ENCODE measurements at regions not wholly inside any gene's neighbourhood (a gene's known extent, or its start where the extent isn't known, plus 50 kb on each side); places are given as distances from the start of the nearest gene placed in this dataset.

DNA sequence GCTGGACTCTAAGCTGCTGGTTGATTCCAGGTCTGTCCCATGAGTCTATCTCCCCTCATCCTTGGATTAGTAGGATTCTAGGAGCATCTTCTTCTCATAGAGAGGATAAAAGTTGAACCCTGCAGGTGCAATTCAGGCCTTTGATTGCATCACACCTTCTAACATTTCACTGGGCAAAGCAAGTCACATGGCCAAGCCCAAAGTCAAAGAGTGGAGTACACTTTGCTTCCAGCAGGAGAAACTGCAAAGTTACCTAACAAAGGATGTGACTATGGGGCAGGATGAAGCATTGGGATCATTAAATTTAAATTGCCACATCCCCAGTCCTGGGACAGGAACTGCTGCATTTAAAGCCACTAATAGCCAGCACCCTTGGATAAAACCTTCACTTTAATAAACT, 51.0 kb upstream of the EGFLAM start:
- Histone ChIP-seq H3K4me1 (ENCODE audit: control insufficient read depth, extremely low read depth, insufficient read depth, low read length) (no peaks in the 10 kb centered on the region), H3K79me2 (ENCODE audit: control insufficient read depth, insufficient read depth, low read length) (no peaks in the 10 kb centered on the region), H3K9ac (ENCODE audit: insufficient read depth, low read length) (no peak overlapping the region), H3K4me2 (ENCODE audit: extremely low read depth, insufficient read depth, low read length) (no peak overlapping the region), H3K27ac (ENCODE audit: insufficient read depth, low read length) (no peak overlapping the region), H3K36me3 (ENCODE audit: control insufficient read depth, insufficient read depth, low read length) (no peaks in the 10 kb centered on the region), H4K20me1 (ENCODE audit: control insufficient read depth, extremely low read depth, insufficient read depth, low read length) (no peaks in the 10 kb centered on the region), H3K27me3 (ENCODE audit: control insufficient read depth, insufficient read depth, low read length) (peaks cover 8% of the 10 kb centered on the region), H3K9me3 (ENCODE audit: control insufficient read depth, insufficient read depth, low read depth, low read length) (no peaks in the 10 kb centered on the region), H2AFZ (ENCODE audit: low read length) (no peak overlapping the region), H3K4me3 (replicated peaks in 1 of 4; ENCODE audit: control extremely low read depth in 1 of 4, insufficient read depth in 1 of 4, low read depth in 3 of 4, low read length in 4 of 4) (no peak overlapping the region)
- no peak for DNase-seq (ENCODE audit: low read depth in 2 of 2)
- TF ChIP-seq EZH2 (IDR thresholded peaks at IDR 0.05; ENCODE audit: low read length, missing control alignments) = no peak
- TF ChIP-seq, protein P1, sequence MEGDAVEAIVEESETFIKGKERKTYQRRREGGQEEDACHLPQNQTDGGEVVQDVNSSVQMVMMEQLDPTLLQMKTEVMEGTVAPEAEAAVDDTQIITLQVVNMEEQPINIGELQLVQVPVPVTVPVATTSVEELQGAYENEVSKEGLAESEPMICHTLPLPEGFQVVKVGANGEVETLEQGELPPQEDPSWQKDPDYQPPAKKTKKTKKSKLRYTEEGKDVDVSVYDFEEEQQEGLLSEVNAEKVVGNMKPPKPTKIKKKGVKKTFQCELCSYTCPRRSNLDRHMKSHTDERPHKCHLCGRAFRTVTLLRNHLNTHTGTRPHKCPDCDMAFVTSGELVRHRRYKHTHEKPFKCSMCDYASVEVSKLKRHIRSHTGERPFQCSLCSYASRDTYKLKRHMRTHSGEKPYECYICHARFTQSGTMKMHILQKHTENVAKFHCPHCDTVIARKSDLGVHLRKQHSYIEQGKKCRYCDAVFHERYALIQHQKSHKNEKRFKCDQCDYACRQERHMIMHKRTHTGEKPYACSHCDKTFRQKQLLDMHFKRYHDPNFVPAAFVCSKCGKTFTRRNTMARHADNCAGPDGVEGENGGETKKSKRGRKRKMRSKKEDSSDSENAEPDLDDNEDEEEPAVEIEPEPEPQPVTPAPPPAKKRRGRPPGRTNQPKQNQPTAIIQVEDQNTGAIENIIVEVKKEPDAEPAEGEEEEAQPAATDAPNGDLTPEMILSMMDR (conservative IDR thresholded peaks at IDR 0.05 in 1 of 2, IDR thresholded peaks at IDR 0.05 in 1 of 2; ENCODE audit: low read depth in 1 of 2, low read length in 2 of 2) = no peak

GRCh38 chr5:38202741-38203140, 55.6 kb upstream of the EGFLAM start:
- no peak overlapping the region for H3K4me2 ChIP-seq (ENCODE audit: extremely low read depth, insufficient read depth, low read length)
- H3K27me3 ChIP-seq (ENCODE audit: control insufficient read depth, insufficient read depth, low read length) = peaks cover 8% of the 10 kb centered on the region
- H3K79me2 ChIP-seq (ENCODE audit: control insufficient read depth, insufficient read depth, low read length) = no peaks in the 10 kb centered on the region
- no peaks in the 10 kb centered on the region for H3K9me3 ChIP-seq (ENCODE audit: control insufficient read depth, insufficient read depth, low read depth, low read length)
- no peaks in the 10 kb centered on the region for H4K20me1 ChIP-seq (ENCODE audit: control insufficient read depth, extremely low read depth, insufficient read depth, low read length)
- H2AFZ ChIP-seq (ENCODE audit: low read length) = no peak overlapping the region
- H3K36me3 ChIP-seq (ENCODE audit: control insufficient read depth, insufficient read depth, low read length) = no peaks in the 10 kb centered on the region
- H3K27ac ChIP-seq (ENCODE audit: insufficient read depth, low read length) = no peak overlapping the region
- TF ChIP-seq, protein P1 (conservative IDR thresholded peaks at IDR 0.05 in 1 of 2, IDR thresholded peaks at IDR 0.05 in 1 of 2; ENCODE audit: low read depth in 1 of 2, low read length in 2 of 2) = no peak
- no peak for TF ChIP-seq EZH2 (IDR thresholded peaks at IDR 0.05; ENCODE audit: low read length, missing control alignments)
- DNase-seq (ENCODE audit: low read depth in 2 of 2) = no peak
- no peak overlapping the region for H3K9ac ChIP-seq (ENCODE audit: insufficient read depth, low read length)
- H3K4me1 ChIP-seq (ENCODE audit: control insufficient read depth, extremely low read depth, insufficient read depth, low read length) = no peaks in the 10 kb centered on the region
- H3K4me3 ChIP-seq (replicated peaks in 1 of 4; ENCODE audit: control extremely low read depth in 1 of 4, insufficient read depth in 1 of 4, low read depth in 3 of 4, low read length in 4 of 4) = no peak overlapping the region

DNA sequence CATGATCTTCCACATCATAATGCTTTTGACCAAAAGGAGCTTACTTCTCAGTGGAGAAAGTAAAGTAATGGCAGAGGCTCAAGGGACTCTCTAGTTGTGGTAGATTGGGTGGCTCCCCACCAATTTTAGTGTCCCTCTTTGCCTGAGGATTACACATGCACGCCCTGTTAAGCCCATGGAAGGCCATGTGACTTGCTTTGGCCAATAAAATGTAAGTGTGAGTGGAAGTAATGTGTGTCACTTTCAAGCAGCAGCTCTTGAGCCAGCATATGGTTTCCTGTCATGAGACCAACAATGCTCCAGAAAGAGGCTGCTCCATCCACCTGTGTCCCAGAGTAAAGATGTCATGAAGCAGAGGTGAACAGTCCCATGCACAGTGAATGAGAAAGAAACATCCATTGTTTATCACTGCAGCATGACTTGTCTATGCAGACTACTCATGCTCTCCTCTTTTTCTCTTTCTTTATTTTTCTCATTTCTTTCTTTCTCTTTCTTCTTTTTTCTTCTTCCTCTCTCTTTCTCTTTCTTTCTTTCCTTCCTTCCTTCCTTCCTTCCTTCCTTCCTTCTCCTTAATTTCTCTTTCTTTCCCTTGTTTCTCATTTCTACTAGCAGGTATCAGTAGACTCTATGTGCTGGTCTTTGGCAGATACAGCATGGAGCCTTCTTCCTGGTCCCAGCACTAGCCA, 57.3 kb upstream of the EGFLAM start:
- TF ChIP-seq, protein P1 (conservative IDR thresholded peaks at IDR 0.05 in 1 of 2, IDR thresholded peaks at IDR 0.05 in 1 of 2; ENCODE audit: low read depth in 1 of 2, low read length in 2 of 2) = no peak
- no peak for TF ChIP-seq EZH2 (IDR thresholded peaks at IDR 0.05; ENCODE audit: low read length, missing control alignments)

More for the DNA sequence above, 57.3 kb upstream of the EGFLAM start:
- Histone ChIP-seq H3K79me2 (ENCODE audit: control insufficient read depth, insufficient read depth, low read length) (no peaks in the 10 kb centered on the region), H2AFZ (ENCODE audit: low read length) (no peak overlapping the region), H3K9ac (ENCODE audit: insufficient read depth, low read length) (no peak overlapping the region), H3K9me3 (ENCODE audit: control insufficient read depth, insufficient read depth, low read depth, low read length) (no peaks in the 10 kb centered on the region), H3K27me3 (ENCODE audit: control insufficient read depth, insufficient read depth, low read length) (peaks cover 11% of the 10 kb centered on the region), H3K4me2 (ENCODE audit: extremely low read depth, insufficient read depth, low read length) (no peak overlapping the region), H3K4me3 (replicated peaks in 1 of 4; ENCODE audit: control extremely low read depth in 1 of 4, insufficient read depth in 1 of 4, low read depth in 3 of 4, low read length in 4 of 4) (no peak overlapping the region), H3K4me1 (ENCODE audit: control insufficient read depth, extremely low read depth, insufficient read depth, low read length) (no peaks in the 10 kb centered on the region), H4K20me1 (ENCODE audit: control insufficient read depth, extremely low read depth, insufficient read depth, low read length) (no peaks in the 10 kb centered on the region), H3K36me3 (ENCODE audit: control insufficient read depth, insufficient read depth, low read length) (no peaks in the 10 kb centered on the region), H3K27ac (ENCODE audit: insufficient read depth, low read length) (no peak overlapping the region)
- no peak for DNase-seq (ENCODE audit: low read depth in 2 of 2)
